RPMI7951 (cell line): ENCODE measurements at regions not wholly inside any gene's neighbourhood (a gene's known extent, or its start where the extent isn't known, plus 50 kb on each side); places are given as distances from the start of the nearest gene placed in this dataset.
"Not testable (repeated sequence)": the region's sequence is repeated elsewhere in the genome, so short reads cannot be mapped to it uniquely, and the experiment has no call there.

Source experiments
- DNase-seq: peaks from one replicate; pipeline ENCODE4 v3.0.0-alpha.2; 2012; ENCODE audit warnings: low read depth

DNA sequence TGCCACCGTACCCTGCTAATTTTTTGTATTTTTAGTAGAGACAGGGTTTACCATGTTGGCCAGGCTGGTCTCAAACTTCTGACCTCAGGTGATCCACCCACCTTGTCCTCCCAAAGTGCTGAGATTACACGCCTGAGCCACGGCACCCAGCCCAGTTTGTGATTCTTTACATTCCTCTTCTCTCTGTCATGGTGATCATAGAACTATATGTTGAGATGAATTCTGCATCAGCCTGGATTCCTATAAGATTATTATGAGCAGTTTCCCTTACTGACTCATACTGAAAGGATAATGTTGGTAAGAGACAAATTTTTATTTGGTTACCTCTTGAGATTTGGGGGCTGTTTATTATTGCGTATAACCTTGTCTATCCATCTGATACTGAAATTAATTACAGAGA, 121.5 kb upstream of the CSNK1A1L start:
- DNase-seq: no peak

DNA sequence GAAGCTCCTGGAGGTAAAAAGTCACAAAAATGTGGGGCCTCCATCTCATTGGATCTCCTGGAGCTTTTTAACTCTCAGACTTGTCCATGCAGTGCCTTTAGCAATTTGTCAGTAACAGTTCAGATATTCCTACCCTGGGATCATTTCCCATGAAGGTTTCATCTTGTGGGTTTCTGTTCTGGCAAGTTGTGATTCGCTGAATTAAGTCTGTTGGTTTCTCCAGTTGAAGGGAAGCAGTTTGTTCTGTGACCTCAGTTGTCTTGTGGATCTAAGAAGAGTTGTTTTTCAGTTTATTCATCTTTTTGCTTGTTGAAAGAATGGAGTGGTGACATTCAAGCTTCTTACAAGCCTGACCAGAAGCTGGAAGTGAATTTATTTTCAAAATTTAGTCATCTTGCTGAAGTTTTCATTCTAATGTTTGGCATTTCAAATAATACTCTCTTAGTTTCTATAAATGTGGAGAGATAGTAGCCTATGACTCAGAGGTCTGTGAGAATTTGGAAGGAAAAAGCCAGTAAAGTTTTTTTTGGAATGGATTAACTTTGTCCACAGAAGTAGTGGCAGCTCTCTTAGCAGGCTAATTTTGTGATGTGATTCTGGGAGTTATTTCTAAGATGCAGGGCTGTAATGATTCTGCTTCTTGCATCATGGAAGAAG, 120.1 kb upstream of the CSNK1A1L start:
- DNase-seq: peak; percentile 20

DNA sequence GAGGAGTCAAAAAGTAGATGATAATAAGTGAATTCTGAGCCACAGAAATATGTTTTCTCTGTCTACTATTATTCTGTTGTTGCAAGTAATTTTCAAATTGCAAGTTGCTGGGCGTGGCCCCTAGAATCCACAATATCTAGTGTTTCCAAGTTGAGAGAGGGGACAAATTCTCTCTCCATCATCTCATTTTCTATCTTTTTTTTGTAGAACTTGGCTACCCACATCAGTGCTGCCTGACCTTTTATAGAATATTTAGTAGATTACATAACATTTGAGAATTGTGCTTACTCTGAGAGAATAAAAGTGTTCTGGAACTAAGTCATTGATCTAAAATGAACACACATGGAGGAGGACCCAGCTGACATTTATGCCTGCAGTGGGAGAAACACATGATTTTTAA, 110.9 kb upstream of the CSNK1A1L start:
- DNase-seq: no peak

DNA sequence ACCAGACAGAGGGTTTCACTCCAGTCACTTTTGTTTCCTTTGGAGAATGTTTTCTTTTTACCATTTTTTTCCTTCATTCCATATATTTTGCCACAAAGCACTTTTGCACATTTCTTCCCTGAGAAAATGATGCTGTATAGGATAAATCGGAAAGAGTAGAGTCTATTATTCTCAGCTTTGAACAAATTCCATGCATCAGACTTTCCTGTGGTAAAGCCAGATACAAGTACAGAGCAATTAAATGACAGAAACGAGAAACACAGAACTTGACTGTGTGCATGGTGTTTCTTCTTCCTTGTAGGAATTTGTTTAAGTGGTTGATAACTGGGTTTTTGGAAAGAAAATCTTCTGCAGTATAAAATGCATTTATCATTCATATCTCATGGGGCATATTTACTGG, 107.4 kb upstream of the CSNK1A1L start:
- DNase-seq: no peak

DNA sequence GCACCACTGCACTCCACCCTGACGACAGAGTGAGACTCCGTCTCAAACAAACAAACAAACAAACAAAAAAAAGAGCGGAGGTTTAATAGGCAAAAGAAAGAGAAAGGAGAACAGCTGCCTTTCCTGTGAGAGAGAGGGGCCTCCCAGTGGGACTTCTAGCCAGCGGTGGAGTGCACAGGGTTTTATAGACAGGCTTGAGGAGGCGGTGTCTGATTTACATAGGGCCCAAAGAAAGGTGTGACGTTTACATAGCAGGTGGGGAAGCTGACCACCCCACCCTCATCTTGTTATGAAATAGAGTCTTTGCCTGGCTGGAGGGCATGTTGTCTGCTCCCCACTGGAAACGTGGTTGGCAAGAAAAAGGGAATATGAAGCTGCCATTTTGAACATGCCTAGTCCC, 106.0 kb upstream of the CSNK1A1L start:
- DNase-seq: no peak

DNA sequence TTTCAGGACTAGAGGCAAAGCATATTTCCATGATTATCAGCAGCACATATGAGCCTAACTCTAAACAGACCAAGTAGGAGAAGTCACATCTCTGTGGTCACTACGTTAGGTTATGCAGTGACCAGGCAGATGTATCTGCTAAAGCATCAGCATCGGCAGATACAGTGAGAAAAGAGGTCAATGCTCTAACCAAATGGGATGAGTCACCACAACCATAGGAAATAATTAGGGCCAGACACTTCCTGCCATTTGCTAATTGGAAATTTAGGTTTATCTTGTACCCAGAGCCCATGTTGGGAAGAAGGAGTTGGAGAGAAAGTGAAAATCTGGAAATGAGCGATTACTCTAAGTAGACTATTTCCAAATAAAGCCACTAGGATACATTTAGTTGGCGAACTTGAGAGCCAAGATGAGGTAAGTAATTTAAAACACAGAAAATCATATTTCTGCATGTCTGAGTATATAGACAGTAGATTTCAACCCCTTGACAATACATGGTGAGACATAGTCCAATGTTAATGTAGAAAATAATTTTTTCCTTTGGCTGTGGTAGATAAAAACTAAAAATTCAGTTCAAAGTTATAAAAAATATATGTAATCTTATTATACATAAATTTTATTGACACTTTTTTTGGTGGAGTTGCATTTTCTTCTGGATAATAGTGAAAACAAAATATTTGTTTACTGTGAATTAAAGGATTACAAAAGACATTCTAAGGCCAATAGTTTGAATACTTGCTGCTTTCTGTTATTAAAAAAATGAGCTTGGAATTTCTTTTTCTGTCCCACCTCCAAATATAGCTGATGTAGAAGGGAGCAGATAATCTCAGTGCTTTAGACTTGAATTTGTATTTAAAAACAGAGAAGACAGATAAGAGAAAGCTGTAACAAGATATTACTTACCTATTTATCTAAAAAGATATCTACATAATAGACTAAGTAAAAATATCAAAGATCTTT, 104.4 kb upstream of the CSNK1A1L start:
- DNase-seq: peak; percentile 69

DNA sequence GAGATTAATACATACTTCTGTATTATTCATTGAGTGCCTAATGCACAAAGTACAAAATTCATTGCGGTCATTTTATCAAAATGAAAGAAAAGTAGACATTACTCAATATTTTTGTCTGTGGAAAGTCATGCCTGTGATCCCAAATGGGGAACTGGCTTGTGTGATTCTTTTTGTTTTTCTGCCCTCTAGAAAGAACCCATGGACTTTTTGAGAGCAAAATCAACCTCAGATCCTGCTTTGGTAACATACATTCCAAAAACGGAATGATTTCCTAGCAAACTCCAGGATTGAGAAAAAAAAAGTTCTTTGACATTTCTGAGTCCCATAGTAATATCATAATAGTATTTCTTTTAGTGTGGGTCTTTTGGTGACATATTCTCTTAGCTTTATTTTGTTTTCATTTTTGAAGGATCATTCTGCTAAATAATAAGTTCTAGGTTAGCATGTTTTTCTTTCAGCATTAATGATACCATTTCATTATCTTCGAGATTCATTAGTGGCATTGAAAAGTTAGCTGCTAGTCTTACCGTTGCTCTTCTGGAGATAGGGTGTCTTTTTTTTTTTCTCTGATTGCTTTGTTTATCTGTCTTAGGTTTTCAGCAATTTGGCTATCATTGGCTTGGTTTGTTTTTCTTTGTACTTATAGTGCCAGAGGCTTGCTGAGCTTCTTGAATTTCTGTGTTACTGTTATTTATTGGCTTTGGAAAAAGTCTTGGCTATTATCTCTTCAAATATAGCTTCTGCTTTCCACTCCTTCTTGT, 102.4 kb upstream of the CSNK1A1L start:
- no peak for DNase-seq

DNA sequence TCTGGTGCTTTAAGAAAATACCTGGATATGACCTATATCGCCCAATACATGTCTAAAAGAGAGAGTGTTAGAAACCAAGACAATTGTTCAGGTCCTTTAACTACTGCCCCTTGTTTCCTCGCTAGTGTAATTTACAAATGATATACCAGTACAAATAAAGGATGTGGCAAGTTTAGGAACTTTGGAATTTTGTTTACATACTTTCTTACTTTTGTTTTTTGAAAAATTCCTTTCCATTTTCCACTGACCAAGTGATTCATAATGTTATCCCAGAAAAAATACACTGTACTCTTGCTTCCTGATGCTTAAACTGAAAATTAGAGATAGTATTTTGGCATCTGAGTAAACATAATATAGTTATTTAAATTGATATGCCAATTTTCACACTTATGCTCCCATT, 96.8 kb upstream of the CSNK1A1L start:
- DNase-seq: no peak

DNA sequence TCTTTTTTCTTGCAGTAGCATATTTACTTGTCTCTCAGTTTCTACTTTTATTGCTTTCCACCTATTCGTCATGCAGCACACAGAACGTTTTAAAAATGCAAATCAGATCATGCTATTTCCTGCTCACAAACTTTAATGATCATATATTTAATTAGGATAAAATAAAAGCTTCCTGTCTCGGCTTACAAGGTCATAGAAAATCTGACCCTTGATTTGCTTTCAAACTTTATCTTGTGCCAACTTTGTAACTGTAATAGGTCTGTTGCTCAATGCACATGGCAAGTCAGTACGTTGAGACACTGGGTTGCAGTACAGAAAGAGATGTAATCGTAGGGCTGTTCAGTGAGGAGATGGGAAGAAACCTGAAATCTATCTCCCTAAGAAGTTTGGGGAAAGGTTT, 95.6 kb upstream of the CSNK1A1L start:
- no peak for DNase-seq

DNA sequence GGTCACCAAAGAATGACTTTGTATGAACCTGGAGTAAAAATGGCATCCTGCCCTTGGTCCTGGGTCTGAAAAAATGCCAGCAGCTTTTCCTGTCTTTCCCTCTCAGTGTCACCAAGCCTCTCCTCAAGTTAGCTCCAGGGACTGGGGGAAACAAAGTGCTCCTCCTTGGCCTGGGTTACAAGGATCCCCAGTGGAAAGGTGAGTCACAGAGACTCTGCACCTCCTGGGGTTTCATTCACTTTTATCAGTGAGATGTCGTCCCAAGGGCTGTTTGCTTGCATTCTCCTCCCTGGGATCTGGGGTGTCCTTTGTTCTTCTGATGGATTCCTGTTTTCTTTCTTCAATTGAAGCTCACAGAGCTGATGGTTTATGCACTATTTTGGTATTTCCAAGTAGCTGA, 93.2 kb upstream of the CSNK1A1L start:
- no peak for DNase-seq

DNA sequence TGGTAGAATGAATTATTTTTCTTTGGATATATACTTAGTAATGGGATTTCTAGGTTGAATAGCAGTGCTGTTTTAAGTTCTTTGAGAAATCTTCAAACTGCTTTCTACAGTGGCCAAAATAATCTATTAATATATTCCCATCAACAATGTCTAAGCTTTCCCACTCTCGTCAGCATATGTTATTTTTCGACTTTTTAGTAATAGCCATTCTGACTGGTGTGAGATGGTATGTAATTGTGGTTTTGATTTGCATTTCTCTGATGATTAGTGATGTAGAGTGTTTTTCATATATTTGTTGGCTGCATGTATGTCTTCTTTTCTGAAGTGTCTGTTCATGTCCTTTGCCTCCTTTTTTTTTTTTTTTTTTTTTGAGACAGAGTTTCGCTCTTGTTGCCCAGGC, 90.2 kb upstream of the CSNK1A1L start:
- DNase-seq: no peak

DNA sequence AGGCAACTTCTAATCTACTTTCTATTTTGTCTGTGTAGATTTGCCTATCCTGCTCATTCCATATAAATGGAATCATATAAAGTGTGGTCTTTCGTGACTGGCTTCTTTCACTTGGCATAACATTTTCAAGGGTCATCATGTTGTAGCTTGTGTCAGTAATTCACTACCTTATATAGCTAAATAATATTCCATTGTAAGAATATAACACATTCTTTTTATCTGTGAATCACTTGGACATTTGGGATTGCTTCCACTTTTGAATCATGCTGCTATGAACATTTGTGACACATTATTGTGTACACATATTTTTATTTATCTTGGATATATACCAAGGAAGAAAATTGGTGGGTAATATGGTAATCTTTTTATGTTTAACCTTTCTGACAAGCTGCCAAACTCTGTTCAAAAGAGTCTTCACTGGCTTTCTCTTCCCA, 89.0 kb upstream of the CSNK1A1L start:
- DNase-seq: peak; percentile 52

DNA sequence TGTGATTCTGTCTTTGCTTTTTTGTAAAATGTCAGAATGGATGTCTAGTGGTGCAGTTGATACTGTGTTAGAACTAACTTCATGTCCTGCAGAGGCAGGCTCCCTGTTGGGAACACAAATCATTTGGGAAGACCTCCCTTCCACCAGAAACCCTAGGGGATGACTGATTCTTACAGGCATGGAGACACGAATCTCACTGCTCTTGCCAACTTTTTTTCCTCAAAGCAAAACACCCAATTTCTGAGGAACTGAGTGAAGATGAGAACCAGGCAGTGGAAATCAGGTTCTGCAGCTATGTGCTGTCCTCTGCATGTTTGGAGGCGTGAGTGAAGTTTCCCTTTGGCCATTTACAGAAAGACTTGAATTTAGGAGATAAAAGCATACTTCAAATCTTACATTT, 87.5 kb upstream of the CSNK1A1L start:
- no peak for DNase-seq

DNA sequence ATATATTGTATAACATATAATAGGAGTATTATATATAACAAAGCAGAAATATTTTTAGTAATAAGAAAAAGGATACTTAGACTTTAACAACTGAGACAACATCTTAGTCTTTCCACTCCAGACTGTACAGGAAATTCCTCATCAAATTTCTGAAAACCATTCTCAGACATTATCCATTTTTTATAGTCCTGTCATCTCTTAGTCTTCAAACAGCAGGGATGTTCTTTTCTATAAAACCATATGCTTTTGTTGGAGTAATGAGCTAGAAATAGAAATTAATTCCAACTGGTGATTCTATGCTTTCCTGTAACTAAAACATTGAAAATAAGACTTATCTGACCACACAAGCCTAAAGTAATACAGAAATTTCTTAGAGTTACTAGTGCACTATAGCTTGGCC, 82.2 kb upstream of the CSNK1A1L start:
- peak; percentile 14 for DNase-seq

DNA sequence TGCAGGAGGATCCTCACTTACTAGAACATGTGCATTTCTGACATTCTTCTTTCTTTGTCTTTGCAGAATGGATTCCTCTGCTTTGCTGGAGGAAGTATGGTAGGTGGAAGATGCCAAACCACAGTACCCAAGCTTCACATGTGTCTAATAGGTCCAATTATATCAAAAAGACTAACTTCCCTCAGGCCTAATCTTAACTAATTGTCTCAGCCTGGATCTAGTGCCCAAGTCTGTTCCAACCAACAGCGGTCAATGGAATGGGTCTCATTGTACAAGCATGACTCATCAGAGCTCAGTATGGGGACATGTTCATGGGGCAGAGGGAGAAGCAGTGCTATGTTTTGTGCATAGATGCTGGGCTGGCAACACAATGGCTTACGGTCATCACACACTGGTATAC, 81.6 kb upstream of the CSNK1A1L start:
- peak; percentile 95 for DNase-seq

DNA sequence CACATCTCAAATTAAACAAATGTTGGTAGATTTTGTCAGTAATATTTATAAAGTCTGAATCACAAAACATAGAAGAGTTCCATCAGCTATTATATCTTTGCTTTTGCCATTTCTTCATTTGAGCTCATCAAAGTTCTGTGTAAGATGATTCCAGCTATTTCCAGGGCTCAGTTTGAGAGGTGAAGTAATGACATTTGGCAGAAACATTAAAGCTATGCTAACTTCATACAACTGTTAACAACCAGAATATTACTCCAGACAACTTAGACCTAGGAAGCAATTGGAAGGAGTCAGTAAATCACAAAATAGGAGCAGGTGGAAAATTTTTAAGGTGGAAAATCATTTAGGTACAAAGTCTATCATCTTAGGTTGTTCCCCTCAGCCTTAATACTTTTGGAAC, 76.2 kb upstream of the CSNK1A1L start:
- DNase-seq: no peak

DNA sequence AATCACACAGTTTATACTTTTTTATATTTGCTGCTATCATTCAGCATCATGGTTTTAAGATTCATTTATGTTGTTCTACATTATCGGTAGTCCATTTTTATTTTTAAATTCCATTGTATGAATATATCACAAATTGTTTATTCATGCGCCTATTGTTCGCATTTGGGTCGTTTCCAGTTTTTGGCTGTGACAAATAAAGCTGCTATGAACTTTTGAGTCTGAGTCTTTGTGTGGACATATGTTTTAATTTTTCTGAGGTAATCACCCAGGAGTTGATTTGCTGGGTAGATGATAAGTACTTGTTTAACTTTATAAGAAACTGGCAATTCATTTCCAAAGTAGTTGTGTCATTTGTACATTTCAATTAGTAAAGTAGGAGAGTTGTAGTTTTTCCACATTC, 74.2 kb upstream of the CSNK1A1L start:
- DNase-seq: peak; percentile 6

DNA sequence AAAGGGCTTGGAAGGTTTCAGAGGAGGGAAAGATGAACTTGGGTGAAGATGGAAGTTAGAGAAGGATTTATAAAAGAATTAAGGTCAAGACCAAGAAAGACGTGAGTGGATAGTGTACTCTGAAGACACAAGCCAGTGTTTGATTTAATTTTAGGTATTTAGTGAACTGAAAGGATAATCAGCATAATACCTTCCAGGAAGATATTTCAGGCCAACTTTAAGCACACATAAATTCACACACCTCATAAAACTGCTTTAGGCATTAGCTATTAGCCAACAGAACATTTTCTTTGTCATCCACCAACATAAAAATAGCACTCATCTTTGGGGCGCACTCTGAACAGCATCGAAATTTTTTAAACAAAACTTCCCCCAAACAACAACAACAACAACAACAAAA, 71.7 kb upstream of the CSNK1A1L start:
- DNase-seq: no peak

DNA sequence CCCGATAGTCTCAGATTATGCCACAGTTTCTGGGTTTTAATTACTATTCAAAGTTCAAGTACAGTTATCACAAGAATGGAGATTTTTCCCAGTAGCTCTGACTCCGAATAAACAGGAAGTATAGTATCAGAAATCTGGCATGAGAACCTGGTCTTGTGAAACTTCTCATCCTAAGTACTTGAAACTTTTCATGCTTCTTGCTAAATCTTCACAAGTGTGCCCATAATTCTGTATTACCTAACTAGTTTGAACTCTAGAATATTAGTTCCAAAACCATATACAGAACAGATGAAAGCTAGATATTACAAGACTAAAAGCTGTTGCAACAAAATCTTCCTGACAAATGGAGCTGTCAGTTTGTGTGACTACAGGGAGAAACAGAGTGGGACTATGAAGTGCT, 70.5 kb upstream of the CSNK1A1L start:
- DNase-seq: peak; percentile 18

DNA sequence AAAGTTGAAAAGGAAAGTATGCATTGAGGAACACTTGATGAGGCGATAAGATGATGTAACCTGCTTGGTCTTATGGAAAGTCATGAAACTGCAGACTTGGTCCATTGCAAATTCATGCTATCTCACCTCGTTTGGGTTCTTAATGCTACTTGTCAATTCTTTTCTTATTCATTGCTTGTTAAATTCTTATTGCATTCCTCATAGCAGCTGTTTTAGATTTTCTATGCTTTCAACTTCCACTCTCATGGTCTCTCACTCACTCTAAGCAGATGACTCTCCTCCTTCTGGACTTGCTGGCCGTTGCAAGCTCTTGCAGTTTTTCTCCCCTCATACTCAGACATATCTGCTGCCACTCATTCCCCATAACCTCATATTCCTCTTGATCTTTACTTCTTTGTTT, 67.8 kb upstream of the CSNK1A1L start:
- peak; percentile 73 for DNase-seq

DNA sequence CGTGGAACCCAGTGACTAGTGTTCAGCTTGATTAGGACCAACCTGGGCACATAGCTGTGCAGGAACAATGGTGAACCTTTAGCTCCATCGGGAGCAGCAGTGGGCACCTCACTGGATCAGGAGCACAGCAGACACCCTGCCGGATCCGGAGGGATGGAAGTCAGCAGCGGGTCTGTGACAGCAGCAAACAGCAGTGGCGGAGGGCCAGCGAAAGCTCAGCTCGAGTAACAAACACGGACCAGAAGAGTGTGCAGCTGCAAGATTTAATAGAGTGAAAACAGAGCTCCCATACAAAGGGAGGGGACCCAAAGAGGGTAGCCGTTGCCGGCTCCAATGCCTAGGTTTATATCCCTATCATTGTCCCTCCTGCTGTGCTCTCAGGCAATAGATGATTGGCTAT, 66.8 kb upstream of the CSNK1A1L start:
- DNase-seq: not testable (repeated sequence)

DNA sequence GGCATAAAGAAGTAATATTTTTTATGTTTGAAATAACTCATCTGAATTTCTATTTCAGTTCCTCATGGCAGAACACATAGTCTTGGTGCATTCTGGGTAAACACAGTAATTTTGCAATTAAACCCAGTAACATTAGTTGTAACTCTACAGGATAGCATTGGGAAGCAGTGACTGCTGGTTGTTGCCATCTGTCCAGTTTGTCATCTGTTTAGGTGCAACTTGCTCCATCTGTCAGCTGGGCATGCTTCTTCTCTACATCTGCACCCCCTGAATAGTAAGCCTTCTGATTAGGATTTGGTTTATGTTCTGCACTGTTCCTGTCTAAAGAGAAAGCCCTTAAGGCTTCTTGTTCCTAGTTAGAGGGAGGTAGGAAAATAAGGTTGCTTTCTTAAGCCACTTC, 63.5 kb upstream of the CSNK1A1L start:
- DNase-seq: no peak

DNA sequence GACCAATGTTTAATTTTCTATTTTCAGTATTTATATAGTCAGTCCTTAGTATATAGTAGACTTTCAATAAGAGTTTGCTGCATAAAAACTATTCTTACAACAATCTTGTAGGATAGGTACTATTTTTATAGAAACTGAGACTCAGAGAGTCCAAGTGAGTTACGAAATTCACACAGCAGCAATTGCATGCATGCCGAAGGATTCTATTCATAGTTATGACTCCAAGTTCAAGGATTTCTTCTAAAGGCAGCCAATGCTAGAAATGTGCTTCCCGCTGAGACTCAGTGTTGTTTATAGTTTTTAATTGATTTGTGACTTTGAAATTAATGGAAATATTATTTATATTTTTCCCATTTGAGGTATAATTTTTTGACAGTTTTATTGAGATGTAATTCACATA, 62.7 kb upstream of the CSNK1A1L start:
- no peak for DNase-seq
